Smooth muscle cell of the brain vasculature (primary cell): ENCODE measurements at regions not wholly inside any gene's neighbourhood (a gene's known extent, or its start where the extent isn't known, plus 50 kb on each side); places are given as distances from the start of the nearest gene placed in this dataset.

Experiments
- DNase-seq: peaks from one replicate; pipeline ENCODE4 v3.0.0-alpha.2; 2012; ENCODE audit warnings: low read depth, low spot score

GRCh38 chr1:36608272-36608671, 125.6 kb upstream of the CSF3R start:
- no peak for DNase-seq

DNA sequence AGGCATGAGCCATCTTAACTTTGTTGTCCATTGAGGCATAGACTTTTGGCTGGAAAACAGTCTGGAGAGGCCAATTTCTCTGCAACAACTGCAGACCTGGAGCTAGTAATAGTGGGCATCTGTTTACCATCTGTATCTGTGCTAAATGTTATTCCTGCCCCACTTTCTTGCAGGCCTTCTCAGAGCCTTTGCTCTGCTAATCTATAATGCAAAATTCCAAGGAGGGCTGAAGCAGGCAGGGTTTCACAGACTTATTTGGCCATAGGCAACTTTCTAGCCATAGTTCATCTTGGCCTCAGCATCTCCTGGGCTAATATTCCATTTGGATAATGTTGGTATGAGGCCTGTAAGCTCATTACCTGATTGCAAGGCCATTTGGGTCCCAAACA, 124.5 kb upstream of the CSF3R start:
- DNase-seq = no peak

DNA sequence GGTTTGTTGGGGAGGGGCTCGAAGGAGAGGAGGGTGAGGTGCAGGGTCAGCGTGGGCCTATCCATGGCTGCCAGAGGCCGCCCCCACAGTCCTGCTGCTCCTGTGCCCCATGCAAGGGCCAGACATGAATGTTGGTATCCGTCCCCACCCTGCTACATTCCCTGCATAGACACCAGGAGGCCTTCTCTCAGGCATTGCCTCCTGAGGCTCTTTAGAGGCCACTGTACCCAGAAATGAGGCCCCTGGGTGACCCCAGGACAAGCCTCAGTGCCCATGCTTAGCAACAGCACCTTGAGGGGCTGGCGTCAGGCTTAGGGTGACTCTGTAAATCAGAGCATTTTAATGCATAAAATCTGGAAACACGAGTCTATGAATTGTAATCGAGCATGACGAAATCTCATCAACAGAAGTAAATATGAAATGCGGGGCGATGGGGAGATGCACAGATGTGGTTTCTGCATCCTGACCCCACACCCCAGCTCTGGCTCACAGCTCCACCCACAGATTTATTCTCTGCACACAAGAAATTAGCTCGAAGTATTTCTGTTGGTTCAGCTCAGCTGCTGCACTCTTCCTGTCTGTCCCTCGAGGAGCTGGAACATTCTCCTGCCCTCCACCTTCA, 124.0 kb upstream of the CSF3R start:
- DNase-seq = no peak

DNA sequence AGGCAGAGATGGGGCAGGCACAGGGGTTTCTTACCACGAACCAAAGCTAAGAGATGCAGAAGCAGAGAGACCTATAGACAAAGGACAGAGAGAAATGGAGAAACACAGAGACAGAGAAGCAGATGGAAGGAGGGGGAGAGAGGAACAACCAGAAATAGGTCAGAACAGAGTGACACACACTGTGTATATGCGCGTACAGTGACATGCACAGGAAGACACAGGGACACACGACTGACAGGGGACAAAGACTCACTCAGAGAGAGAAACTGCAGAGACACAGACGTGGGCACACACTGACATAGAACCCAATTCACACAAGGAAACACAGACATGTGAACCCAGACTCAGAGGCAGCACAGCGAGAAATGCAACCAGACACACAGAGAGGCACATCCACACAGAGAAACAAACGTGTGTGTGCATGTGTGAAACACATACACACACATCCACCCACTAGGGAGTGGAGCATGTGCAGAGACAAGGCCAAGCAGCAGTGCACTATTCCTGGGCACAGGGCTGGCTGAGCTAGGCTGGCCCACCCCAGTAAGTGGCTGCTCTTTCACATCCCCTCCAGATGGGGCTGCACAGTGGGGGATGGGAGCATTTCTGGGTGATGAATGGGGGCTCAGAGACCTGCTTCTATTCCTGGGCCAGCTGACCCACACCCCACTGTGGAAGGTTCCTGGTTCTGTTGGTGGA, 123.4 kb upstream of the CSF3R start:
- DNase-seq = no peak

DNA sequence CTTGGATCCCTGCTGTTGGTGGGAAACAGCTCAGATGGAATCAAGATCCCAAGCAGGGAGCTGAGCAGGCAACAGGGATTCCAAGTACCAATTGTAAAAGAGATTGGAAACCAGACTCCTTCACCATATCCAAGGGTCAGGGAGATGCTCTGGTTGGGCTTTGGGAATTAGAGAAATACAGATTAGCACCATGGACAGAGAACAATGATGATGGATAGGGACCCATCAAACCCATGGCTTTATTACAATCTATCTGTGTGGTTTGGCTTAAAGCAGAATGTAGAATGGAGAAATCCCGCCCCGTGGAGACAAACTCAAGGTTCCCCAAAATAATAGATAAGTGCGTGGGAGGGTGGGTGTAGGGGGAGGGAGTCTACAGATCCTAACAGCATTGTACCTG, 120.7 kb upstream of the CSF3R start:
- no peak for DNase-seq

DNA sequence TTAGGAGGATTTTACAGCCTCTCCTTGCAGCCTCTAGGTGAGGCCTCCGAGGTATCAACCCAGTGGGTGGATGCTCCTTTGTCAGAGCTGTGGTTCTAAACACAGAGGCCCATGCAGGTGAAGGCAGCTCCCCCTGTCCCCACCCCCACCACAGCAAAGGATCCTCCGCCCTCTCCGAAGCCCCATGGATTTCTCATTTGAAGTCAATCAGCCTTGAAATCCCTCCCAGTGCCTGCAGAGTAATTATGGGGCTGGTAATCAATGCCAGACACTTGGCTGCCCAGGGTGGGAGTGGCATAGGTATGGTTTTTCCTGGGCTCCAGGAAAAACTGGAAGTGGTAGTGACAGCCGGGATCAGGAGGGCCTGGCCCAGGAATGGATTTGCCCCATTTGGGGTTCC, 119.5 kb upstream of the CSF3R start:
- no peak for DNase-seq

GRCh38 chr1:36599828-36600227, 117.1 kb upstream of the CSF3R start:
- no peak for DNase-seq

DNA sequence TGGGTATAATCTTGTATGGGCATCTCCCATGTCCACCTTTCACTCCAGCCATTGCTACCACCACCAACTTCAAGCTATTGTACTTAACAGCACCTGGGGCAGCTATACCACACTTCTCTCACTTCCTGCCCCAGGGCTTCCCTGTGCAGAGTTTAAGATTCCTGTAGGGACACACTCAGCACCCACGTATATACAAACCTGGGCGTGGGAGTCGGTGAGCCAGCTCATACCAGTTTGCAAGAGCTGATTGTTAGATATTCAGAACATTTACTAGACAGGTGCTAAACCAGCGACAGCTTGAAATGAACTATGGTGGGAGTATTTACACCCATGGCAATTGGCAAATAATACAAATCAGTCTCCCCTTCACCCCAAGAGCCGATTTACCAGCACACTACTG, 114.8 kb upstream of the CSF3R start:
- DNase-seq = no peak

DNA sequence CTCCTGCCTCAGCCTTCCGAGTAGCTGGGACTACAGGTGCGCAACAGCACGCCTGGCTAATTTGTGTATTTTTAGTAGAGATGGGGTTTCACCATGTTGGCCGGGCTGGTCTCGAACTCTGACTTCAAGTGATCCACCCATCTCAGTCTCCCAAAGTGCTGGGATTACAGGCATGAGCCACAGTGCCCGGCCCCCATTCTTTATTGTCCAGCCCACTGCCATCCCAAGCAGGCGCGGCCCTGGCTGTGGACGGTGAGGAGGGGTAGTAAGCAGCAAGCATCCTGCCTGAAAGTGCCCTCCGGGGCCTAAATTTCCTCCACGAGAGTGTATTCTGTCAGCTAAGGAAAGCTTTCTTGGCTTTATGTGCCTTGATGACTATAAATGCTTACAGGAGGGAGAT, 113.2 kb upstream of the CSF3R start:
- no peak for DNase-seq

DNA sequence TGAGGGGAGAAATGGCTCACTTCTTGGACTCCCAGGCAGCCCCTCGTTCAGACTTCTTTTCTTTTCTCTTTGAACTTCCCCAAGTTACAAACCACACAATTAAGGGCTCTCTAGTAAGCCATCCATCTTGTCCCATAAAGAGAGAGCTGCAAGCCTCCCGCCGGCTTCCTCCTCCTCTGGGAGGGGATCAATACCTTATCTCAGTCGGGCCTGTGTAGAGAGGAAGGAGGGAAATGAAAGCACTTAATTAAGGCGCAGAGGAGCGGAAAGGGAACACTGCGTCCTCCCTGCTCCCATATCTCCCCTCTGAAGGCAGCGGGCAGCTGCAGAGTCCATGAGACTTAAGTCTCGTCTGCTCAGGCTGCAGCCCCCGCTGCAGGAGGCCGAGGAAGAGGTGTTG, 112.6 kb upstream of the CSF3R start:
- no peak for DNase-seq

DNA sequence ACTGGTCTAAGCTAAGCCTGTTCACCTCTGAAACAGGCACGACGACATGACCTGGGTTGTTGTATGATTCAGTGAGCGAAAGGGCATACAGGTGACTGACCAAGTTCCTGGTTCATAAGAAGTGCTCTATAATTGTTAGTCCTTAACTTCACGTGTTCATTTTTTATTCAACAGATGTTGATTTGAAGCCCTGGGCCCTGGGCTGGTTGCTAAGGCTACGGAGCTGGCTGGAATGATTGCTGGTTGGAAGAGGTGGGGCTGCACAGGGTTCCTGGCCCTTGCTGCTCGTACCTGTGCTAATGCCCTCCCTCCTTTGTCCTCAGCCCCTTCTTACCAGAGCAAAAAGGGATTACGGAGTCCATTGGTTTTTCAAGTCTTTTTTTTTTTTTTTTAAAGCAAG, 111.3 kb upstream of the CSF3R start:
- no peak for DNase-seq

GRCh38 chr1:36591278-36591677, 108.6 kb upstream of the CSF3R start:
- DNase-seq = no peak

GRCh38 chr1:36590771-36591170, 108.1 kb upstream of the CSF3R start:
- DNase-seq = no peak

DNA sequence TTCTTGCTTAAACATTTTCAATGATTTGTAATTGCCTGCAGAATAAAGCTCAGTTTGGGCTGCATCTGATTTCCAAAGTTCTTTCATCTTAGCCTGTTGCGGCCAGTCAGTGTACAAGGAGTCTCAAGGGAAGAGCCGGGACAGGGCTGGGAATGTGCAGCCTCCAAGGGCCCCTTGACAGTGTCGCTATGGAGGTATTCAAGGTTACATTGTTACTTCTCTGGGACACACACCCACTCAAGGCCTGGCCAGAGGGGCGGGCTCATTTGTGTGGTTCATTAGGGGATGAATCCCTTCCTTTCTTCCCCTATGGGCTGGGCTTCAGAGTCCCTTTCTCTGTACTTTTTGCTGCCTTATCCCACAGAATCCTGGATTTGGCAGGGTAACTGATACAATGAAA, 107.6 kb upstream of the CSF3R start:
- no peak for DNase-seq

DNA sequence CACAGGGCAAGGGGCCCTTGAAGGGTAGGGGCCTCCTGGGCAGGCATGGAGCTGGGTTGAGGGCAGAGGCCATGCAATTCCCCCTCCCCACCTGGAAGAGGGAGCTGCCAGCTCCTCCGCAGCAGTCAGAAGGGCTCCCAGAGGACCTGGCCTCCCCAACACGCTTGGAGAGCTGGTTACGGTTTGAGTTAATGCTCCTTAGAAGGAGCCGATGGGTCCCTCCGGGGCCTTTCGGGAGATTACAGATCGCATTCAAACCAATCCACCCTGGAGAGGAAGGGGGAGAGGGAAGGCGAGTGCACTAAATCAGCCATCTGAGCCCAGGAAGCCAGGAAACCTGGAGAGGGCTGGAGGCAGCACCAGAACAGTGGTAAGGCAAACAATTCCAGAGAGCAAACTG, 106.3 kb upstream of the CSF3R start:
- DNase-seq = no peak

GRCh38 chr1:36585569-36586548, 103.1 kb upstream of the CSF3R start:
- no peak for DNase-seq

- no peak for DNase-seq
Measured at GRCh38 chr1:36584874-36585453, 102.3 kb upstream of the CSF3R start.

DNA sequence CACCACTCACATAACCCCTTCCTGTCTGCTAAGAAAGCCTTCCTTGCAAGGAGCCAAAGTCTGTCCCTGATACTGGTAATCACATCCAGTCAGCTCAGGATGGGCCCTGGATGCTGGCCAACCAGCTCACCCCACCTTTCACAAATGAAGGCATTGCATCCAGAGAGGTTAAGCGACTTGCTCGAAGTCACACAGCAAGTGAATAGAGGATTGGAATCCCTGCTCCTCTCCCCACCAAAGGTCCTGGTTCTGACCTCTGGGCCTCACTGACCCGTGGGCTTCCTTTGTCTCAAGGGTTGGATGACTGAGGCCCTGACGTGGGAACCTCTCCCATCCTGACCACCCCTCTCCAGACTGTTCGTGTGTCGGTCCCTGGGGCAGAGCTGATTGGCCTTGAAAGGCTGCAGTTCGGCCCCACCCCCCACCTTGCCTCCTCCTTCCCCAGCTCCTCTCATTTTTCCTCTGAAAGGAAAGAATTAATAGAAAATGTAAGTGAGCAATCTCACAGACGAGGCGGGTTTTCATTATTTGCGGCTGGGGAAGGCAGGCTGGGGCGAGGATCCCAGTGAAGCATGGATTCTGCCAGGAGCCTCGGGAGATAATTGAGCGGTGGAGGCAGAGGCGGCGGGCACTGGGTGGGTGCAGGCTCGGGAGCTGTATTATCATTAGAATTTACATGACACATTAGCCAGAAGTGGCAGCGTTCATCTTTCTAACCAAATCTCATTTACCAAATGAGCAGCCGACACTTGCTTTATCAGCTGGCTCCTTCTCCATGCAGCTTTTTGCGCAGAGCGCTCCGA, 101.5 kb upstream of the CSF3R start:
- no peak for DNase-seq

GRCh38 chr1:36583080-36583479, 100.4 kb upstream of the CSF3R start:
- no peak for DNase-seq

DNA sequence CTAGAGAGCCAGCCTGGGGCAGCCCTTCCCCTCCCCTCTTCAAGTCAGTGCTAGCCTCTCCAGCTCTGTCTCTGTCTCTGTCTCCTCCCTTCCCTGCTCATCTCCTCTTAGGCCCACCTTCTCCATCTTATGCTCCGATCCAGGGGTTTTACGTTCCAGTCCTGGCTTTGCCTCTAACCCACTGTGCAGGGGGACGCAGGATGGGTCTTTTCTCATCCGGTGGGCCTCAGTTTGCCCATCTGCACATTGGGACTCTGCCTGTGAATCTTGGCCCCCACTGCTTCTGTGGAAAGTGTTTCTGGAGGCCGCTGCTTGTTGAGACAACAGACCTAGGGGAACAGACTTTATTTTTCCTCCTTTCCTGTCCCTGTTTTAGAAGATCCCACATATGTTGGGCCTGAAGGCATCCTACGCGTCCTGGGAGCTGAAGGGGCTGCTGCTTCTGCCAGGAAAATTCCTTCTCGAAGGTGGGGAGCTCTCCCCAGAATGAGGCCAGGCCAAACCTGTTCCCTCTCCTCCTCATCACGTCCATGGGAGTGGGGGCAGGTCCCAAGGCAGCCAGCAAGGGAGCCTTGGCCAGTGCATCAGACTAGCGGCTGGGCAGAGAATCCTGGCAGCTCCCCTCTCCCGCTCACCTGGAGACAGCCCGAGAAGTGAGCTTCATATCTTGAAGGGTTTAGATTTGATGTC, 99.5 kb upstream of the CSF3R start:
- DNase-seq = no peak

DNA sequence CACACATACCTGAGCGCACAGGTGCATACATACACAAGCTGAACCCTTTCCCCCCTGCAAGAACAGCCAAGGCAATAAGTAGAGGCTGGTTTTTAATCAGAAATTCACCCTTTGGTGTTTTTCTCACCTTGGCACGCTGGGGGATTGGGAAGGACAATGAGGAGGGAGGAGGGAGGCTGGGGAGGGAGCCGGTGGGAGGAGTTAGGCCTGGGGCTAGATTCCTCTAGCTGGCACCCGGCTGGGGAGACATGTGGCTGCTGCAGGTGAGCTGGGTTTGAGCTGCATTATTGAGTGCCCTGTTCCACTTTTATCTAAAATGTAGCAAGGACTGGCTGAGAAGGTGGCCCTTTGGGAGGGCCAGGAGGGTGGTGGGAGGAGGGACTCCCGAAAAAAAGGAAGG, 97.8 kb upstream of the CSF3R start:
- DNase-seq = no peak
